Heart right ventricle (tissue), 16 donors: ENCODE measurements at regions not wholly inside any gene's neighbourhood (a gene's known extent, or its start where the extent isn't known, plus 50 kb on each side); places are given as distances from the start of the nearest gene placed in this dataset.

Source experiments
- ATAC-seq, 8 donors: fragments of 200-7000 bp; cut with Tn5 transposase; one replicate each; pipeline ENCODE4 v1.9.1; 2020; ENCODE audit warnings: mild to moderate bottlenecking in 8 of 8, moderate library complexity in 8 of 8, moderate number of reproducible peaks in 1 of 8
- DNase-seq, 2 donors: peaks; one replicate each; pipeline ENCODE4 v3.0.0-alpha.2; 2020
- H3K27ac ChIP-seq, 10 donors: fragments of 200-600 bp; sonication (generic) in 2 of 10; one replicate each; pipeline versions ENCODE4 v1.5.0 to v1.8.0; 2020 to 2022; ENCODE audit warnings: mild to moderate bottlenecking in 3 of 10
- H3K27me3 ChIP-seq, 7 donors: fragments of 200-600 bp; one replicate each; pipeline ENCODE4 v1.8.0; 2021 to 2022; ENCODE audit warnings: mild to moderate bottlenecking in 2 of 7
- H3K36me3 ChIP-seq, 9 donors: fragments of 200-600 bp; sonication (generic) in 1 of 9; one replicate each; pipeline versions ENCODE4 v1.5.0 to v1.8.0; 2020 to 2022; ENCODE audit warnings: mild to moderate bottlenecking in 2 of 9
- H3K4me1 ChIP-seq, 9 donors: fragments of 200-600 bp; sonication (generic) in 1 of 9; one replicate each; pipeline versions ENCODE4 v1.5.0 to v1.8.0; 2020 to 2022; ENCODE audit warnings: mild to moderate bottlenecking in 4 of 9
- H3K4me3 ChIP-seq, 10 donors: fragments of 200-600 bp; sonication (generic) in 2 of 10; one replicate each; pipeline versions ENCODE4 v1.5.0 to v1.8.0; 2020 to 2022; ENCODE audit warnings: mild to moderate bottlenecking in 7 of 10, moderate library complexity in 2 of 10
- H3K9me3 ChIP-seq, 11 donors: fragments of 200-600 bp in 10 of 11; sonication (generic) in 2 of 11; one replicate each; pipeline versions ENCODE4 v1.5.0 to v1.8.0; 2013 to 2022; ENCODE audit warnings: mild to moderate bottlenecking in 2 of 11, control low read depth in 1 of 11, moderate library complexity in 1 of 11
- WGBS, 2 donors: extraction: QIAGEN DNeasy Blood & Tissue Kit; methylation state at CpG; one replicate each; pipeline ENCODE4 v1.1.7; 2013; ENCODE audit warnings: inconsistent platforms in 1 of 2; 5-methylcytosine and 5-hydroxymethylcytosine counted together
- intact Hi-C, 10 donors: fragments of 100-400 bp; cut with DNase I; formaldehyde crosslinking; loops; one replicate each; pipeline versions ENCODE4 v1.11.1 to v1.14.2; 2022
- TF ChIP-seq, protein P1 (sequence below), 9 donors: fragments of 200-600 bp; sonication (generic) in 2 of 9; IDR thresholded peaks; one replicate each; pipeline versions ENCODE4 v1.5.0 to v1.8.0; 2021 to 2022; ENCODE audit warnings: antibody characterized with exemption in 9 of 9, mild to moderate bottlenecking in 5 of 9, moderate library complexity in 1 of 9
- donor health status: Arrhythmogenic right ventricular cardiomyopathy.
- donor health status: ischemic (EF 13 %, LVEDD 7.1; RV severe dilation, severe dysfunction).
- donor health status: healthy with polysubstance abuse.
- donor health status: DM: no; HTN: yes; CAD: no.
- donor health status: DM: no; HTN: no; CAD: no.
- donor health status: ischemic (EF 25% LVEDD 6.9; RV normal size, moderate dysfunction).
- donor health status: ischemic (EF 25% LVEDD 5.7; RV mildly dilated, moderate dysfunction).
- donor health status: healthy.
- donor health status: DM: yes; HTN: yes; CAD: no.
- donor health status: Ischemic cardiomyopathy.
- donor health status: ischemic (EF 35%, LVEDD 5.7; RV mildly dilated, moderate dysfunction).
- donor health status: nonischemic (EF 11% LVEDD 7.7; RV severe dilation, severe dysfunction).
- donor health status: DM: yes; HTN: yes; CAD: no.
- donor health status: PGD.
- donor health status: ischemic (EF 29% LVEDD 5.4; RV normal size, mild dysfunction).
- donor health status: nonischemic (EF 23%, LVEDD 6.1; RV moderate dilation, normal function).

DNA sequence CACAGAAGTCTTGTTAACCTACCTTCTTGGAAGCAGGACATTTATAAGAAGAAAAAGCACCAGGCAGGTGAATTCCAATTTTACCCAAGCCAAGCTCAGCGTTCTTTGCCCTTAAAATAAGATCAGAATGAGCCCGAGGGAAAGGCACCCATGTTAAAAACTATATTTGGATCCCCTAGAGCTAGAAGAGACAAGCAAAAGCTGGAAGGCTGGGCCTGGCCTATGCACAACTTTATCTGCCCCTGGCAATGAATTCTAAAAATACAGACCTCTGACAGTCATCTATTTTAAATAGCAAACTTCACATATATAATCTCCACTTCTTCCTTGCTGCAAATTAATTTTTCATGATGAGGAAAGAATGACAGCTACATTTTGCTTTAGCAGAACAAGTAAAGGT is 180.9 kb downstream of the FGFR2 start:
- Histone ChIP-seq H3K4me1 (peaks cover 0 to 7% (median 0%) of the 10 kb centered on the region in 9 donors), H3K9me3 (no peaks in the 10 kb centered on the region), H3K27ac (no peak overlapping the region), H3K4me3 (no peak overlapping the region), H3K36me3 (no peaks in the 10 kb centered on the region), H3K27me3 (no peaks in the 10 kb centered on the region)
- no peak for DNase-seq
- WGBS, 2 donors, result 43 to 44% methylated on average over 2 of the region's 2 CpGs
- intact Hi-C loops, result no loop called here
- peak in 2 of 8 donors; percentile 44 to 72 for ATAC-seq
- TF ChIP-seq, protein P1, sequence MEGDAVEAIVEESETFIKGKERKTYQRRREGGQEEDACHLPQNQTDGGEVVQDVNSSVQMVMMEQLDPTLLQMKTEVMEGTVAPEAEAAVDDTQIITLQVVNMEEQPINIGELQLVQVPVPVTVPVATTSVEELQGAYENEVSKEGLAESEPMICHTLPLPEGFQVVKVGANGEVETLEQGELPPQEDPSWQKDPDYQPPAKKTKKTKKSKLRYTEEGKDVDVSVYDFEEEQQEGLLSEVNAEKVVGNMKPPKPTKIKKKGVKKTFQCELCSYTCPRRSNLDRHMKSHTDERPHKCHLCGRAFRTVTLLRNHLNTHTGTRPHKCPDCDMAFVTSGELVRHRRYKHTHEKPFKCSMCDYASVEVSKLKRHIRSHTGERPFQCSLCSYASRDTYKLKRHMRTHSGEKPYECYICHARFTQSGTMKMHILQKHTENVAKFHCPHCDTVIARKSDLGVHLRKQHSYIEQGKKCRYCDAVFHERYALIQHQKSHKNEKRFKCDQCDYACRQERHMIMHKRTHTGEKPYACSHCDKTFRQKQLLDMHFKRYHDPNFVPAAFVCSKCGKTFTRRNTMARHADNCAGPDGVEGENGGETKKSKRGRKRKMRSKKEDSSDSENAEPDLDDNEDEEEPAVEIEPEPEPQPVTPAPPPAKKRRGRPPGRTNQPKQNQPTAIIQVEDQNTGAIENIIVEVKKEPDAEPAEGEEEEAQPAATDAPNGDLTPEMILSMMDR (IDR thresholded peaks at IDR 0.05), result no peak

DNA sequence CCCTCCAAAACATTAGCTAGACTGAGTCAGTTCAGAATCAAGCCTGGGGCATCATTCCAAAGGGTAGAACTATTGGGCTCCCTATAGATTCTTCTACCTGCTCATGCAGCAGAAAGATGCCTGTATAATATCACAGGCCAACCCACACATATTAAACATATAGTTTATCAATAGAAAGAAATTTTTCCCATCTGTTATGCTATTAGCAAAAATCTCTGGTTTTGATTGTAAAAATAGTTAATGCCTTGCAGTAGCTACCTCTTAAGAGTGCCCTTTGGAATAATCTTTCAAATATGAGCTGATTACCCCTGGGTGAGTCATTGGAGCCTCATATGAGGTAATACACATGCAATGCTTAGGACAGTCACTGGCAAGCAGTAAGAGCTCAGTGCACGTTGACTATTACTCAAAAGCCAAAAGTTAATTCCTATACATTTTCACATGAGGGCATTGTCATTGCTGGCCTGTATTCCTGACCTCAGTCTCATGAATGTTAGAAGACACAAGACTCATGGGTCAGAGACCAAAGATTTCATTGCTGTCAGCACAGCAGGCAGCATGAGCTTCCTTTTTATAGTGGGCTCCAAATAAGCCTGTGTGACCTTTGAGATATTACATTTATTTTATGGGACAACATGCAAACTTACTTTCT is 180.0 kb downstream of the FGFR2 start:
- ATAC-seq (peak in 1 of 8 donors; percentile 37), DNase-seq (no peak)
- intact Hi-C loops, result no loop called here

DNA sequence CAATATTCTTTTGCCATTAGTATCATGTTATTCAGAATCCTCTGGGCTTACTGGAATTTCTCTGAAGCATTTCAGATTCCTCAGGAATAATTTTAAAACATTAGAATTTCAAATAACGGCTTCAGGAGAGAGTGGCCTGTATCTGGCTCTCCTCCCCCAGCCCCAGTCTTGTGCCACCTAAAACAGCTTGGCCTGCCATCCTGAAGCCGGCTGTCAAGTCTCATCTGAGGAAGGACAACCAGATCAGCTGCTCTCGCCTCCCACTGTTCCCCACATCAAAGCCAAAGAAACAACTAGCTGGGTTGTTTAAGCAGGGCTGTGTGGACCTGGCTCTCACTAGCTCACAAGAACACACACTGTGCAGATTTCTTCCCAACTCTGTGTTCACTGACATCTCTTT is 178.2 kb downstream of the FGFR2 start:
- peaks cover 0 to 7% (median 0%) of the 10 kb centered on the region in 9 donors for H3K4me1 ChIP-seq
- no peaks in the 10 kb centered on the region for H3K27me3 ChIP-seq
- H3K4me3 ChIP-seq, result no peak overlapping the region
- ATAC-seq (no peak), DNase-seq (no peak)
- H3K27ac ChIP-seq, result no peak overlapping the region
- H3K36me3 ChIP-seq, result no peaks in the 10 kb centered on the region
- WGBS, 2 donors, result 68 to 71% methylated on average over 3 of the region's 3 CpGs
- H3K9me3 ChIP-seq, result peaks cover 0 to 4% (median 0%) of the 10 kb centered on the region in 11 donors
- TF ChIP-seq, protein P1 (IDR thresholded peaks at IDR 0.05), result no peak
- intact Hi-C loops, result no loop called here

More for the DNA sequence above, 180.0 kb downstream of the FGFR2 start:
- no peaks in the 10 kb centered on the region for H3K36me3 ChIP-seq
- no peaks in the 10 kb centered on the region for H3K27me3 ChIP-seq
- no peaks in the 10 kb centered on the region for H3K9me3 ChIP-seq
- no peak overlapping the region for H3K27ac ChIP-seq
- TF ChIP-seq, protein P1 (IDR thresholded peaks at IDR 0.05), result no peak
- WGBS, 2 donors, result 58 to 76% methylated on average over 1 of the region's 1 CpG
- H3K4me3 ChIP-seq, result no peak overlapping the region
- H3K4me1 ChIP-seq, result peaks cover 0 to 7% (median 0%) of the 10 kb centered on the region in 9 donors

DNA sequence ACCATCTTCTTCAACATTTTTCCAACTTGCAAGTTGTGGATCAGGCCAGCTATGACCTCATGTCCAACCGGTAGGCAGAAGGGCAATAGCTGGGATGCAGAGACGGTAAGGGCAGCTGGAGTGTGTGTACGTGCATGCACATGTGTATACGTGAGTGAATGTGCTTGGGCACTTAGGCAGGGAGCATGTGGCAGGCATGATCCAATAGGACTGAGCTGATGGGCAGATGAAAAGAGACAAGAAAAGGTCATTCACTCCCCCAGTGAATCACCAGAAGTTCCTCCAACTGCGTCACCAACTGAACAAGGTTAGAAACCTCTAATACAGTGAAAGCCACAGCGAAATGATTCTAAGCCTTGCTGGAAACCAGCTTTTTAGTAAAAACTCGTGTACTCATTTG is 176.1 kb downstream of the FGFR2 start:
- no peak overlapping the region for H3K4me3 ChIP-seq
- WGBS, 2 donors, result 82 to 87% methylated on average over 7 of the region's 7 CpGs

More for the DNA sequence above, 176.1 kb downstream of the FGFR2 start:
- Histone ChIP-seq H3K27ac (no peak overlapping the region), H3K36me3 (no peaks in the 10 kb centered on the region), H3K27me3 (no peaks in the 10 kb centered on the region), H3K4me1 (peaks cover 0 to 5% (median 0%) of the 10 kb centered on the region in 9 donors), H3K9me3 (peaks cover 0 to 4% (median 0%) of the 10 kb centered on the region in 11 donors)
- ATAC-seq (no peak), DNase-seq (no peak)
- TF ChIP-seq, protein P1 (IDR thresholded peaks at IDR 0.05), result no peak
- intact Hi-C loops, result no loop called here
